ENCODE measurements at regions not wholly inside any gene's neighbourhood (a gene's known extent, or its start where the extent isn't known, plus 50 kb on each side); places are given as distances from the start of the nearest gene placed in this dataset.

DNA sequence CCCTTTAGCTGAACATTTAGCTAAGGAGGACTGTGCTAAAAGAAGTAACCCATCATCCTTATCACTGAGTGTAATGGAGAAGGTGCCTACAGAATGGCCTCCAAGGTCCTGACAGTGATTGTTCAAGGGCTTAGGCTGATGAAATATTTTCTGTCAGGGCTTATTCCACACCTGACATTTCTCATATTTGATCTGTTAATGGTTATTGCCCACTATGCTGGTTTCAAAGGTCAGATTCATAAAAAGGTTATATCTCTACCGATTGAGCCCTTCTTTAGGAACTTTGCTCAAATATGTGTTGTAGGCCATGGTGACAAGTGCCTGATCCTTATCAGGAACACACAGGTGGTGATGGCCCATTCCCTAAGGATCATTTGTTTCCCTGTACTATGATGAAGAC, 766.4 kb upstream of the ADGRL2 start:
- H3K79me2 ChIP-seq (ENCODE audit: insufficient read depth, low read length): no peaks in the 10 kb centered on the region
- no peak overlapping the region for H3K9ac ChIP-seq (ENCODE audit: low read length)
- no peaks in the 10 kb centered on the region for H4K20me1 ChIP-seq (ENCODE audit: insufficient read depth, low read length)
- no peak overlapping the region for H3K27ac ChIP-seq (ENCODE audit: low read depth, low read length, poor library complexity, severe bottlenecking)
- no peaks in the 10 kb centered on the region for H3K27me3 ChIP-seq (ENCODE audit: insufficient read depth, low read length)
- H3F3A ChIP-seq (ENCODE audit: insufficient read depth, low read length): no peaks in the 10 kb centered on the region
- no peaks in the 10 kb centered on the region for H3K36me3 ChIP-seq (ENCODE audit: insufficient read depth, low read length)
- no peak overlapping the region for H2AFZ ChIP-seq (ENCODE audit: low read length)
- no peaks in the 10 kb centered on the region for H3K4me1 ChIP-seq (ENCODE audit: insufficient read depth, low read length, severe bottlenecking)
- TF ChIP-seq CTCF (IDR thresholded peaks at IDR 0.05; ENCODE audit: low read length): no peak
- no peak for TF ChIP-seq EZH2 (IDR thresholded peaks at IDR 0.05; ENCODE audit: borderline replicate concordance, low read length)
- no peak overlapping the region for H3K4me3 ChIP-seq (ENCODE audit: low read depth, low read length, poor library complexity, severe bottlenecking)
- H3K9me3 ChIP-seq (ENCODE audit: low read length): no peaks in the 10 kb centered on the region
- H3K9me2 ChIP-seq (ENCODE audit: low read depth, low read length): no peaks in the 10 kb centered on the region
- no peak overlapping the region for H3K4me2 ChIP-seq (ENCODE audit: low read length)

GRCh38 chr1:81032973-81033425, 767.7 kb upstream of the ADGRL2 start:
- no peak overlapping the region for H3K4me3 ChIP-seq (ENCODE audit: low read depth, low read length, poor library complexity, severe bottlenecking)
- H3K9me2 ChIP-seq (ENCODE audit: low read depth, low read length): no peaks in the 10 kb centered on the region
- no peaks in the 10 kb centered on the region for H3K4me1 ChIP-seq (ENCODE audit: insufficient read depth, low read length, severe bottlenecking)
- H4K20me1 ChIP-seq (ENCODE audit: insufficient read depth, low read length): no peaks in the 10 kb centered on the region
- no peak overlapping the region for H3K9ac ChIP-seq (ENCODE audit: low read length)
- H3K27ac ChIP-seq (ENCODE audit: low read depth, low read length, poor library complexity, severe bottlenecking): no peak overlapping the region
- no peaks in the 10 kb centered on the region for H3K27me3 ChIP-seq (ENCODE audit: insufficient read depth, low read length)
- no peaks in the 10 kb centered on the region for H3K79me2 ChIP-seq (ENCODE audit: insufficient read depth, low read length)
- no peak overlapping the region for H2AFZ ChIP-seq (ENCODE audit: low read length)
- no peaks in the 10 kb centered on the region for H3K36me3 ChIP-seq (ENCODE audit: insufficient read depth, low read length)
- no peaks in the 10 kb centered on the region for H3K9me3 ChIP-seq (ENCODE audit: low read length)
- no peaks in the 10 kb centered on the region for H3F3A ChIP-seq (ENCODE audit: insufficient read depth, low read length)
- no peak overlapping the region for H3K4me2 ChIP-seq (ENCODE audit: low read length)
- TF ChIP-seq CTCF (IDR thresholded peaks at IDR 0.05; ENCODE audit: low read length): no peak
- no peak for TF ChIP-seq EZH2 (IDR thresholded peaks at IDR 0.05; ENCODE audit: borderline replicate concordance, low read length)

DNA sequence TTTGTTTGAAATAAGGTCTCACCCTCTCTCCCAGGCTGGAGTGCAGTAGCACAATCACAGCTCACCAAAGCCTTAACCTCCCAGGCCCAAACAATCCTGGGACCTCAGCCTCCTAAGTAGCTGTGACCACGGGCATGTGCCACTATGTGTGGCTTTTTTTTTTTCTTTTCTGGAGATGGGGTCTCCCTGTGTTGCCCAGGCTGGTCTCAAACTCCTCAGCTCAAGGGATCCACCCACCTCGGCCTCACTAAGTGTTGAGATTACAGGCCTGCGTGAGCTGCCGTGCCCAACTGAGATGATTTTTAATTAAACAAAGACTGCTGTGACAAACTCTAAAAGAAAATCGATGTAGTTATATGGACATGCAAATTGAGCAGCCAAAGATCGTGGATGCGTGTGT, 768.4 kb upstream of the ADGRL2 start:
- no peak overlapping the region for H2AFZ ChIP-seq (ENCODE audit: low read length)
- no peaks in the 10 kb centered on the region for H3K4me1 ChIP-seq (ENCODE audit: insufficient read depth, low read length, severe bottlenecking)
- no peaks in the 10 kb centered on the region for H3K9me3 ChIP-seq (ENCODE audit: low read length)
- TF ChIP-seq CTCF (IDR thresholded peaks at IDR 0.05; ENCODE audit: low read length): no peak
- no peak for TF ChIP-seq EZH2 (IDR thresholded peaks at IDR 0.05; ENCODE audit: borderline replicate concordance, low read length)
- H3K27me3 ChIP-seq (ENCODE audit: insufficient read depth, low read length): no peaks in the 10 kb centered on the region
- no peaks in the 10 kb centered on the region for H3K36me3 ChIP-seq (ENCODE audit: insufficient read depth, low read length)
- H3K27ac ChIP-seq (ENCODE audit: low read depth, low read length, poor library complexity, severe bottlenecking): no peak overlapping the region
- no peaks in the 10 kb centered on the region for H3F3A ChIP-seq (ENCODE audit: insufficient read depth, low read length)
- H3K4me2 ChIP-seq (ENCODE audit: low read length): no peak overlapping the region
- H3K4me3 ChIP-seq (ENCODE audit: low read depth, low read length, poor library complexity, severe bottlenecking): no peak overlapping the region
- no peak overlapping the region for H3K9ac ChIP-seq (ENCODE audit: low read length)
- no peaks in the 10 kb centered on the region for H4K20me1 ChIP-seq (ENCODE audit: insufficient read depth, low read length)
- no peaks in the 10 kb centered on the region for H3K79me2 ChIP-seq (ENCODE audit: insufficient read depth, low read length)
- no peaks in the 10 kb centered on the region for H3K9me2 ChIP-seq (ENCODE audit: low read depth, low read length)
